Gastroesophageal sphincter (tissue), 3 donors: ENCODE measurements at regions not wholly inside any gene's neighbourhood (a gene's known extent, or its start where the extent isn't known, plus 50 kb on each side); places are given as distances from the start of the nearest gene placed in this dataset.

ENCODE experiments used
- CTCF ChIP-seq, 4 experiments: fragments of 200-600 bp in 2 of 4; fragments of 450-650 bp in 2 of 4; sonication (generic) in 1 of 4; IDR thresholded peaks; one replicate each; pipeline ENCODE4 v1.5.1; 2017 to 2019; ENCODE audit warnings: antibody characterized with exemption in 4 of 4, mild to moderate bottlenecking in 2 of 4, moderate library complexity in 2 of 4
- EP300 ChIP-seq: sonication (generic); formaldehyde crosslinking; IDR thresholded peaks from one replicate; pipeline ENCODE4 v1.6.1; 2017; ENCODE audit warnings: antibody characterized with exemption, mild to moderate bottlenecking
- POLR2A ChIP-seq, 2 donors: fragments of 450-650 bp; IDR thresholded peaks; one replicate each; pipeline ENCODE4 v1.6.1; 2017; ENCODE audit warnings: antibody characterized with exemption in 2 of 2, mild to moderate bottlenecking in 2 of 2, moderate library complexity in 1 of 2
- POLR2AphosphoS5 ChIP-seq: sonication (generic); formaldehyde crosslinking; IDR thresholded peaks from one replicate; pipeline ENCODE4 v1.6.1; 2017; ENCODE audit warnings: antibody characterized with exemption

- TF ChIP-seq POLR2A (IDR thresholded peaks at IDR 0.05) (no peak), CTCF (IDR thresholded peaks at IDR 0.05) (no peak), EP300 (no peak), POLR2AphosphoS5 (no peak)
Measured at GRCh38 chr5:13378091-13378490, 566.4 kb downstream of the DNAH5 start.
